Esophagus squamous epithelium (tissue), 5 donors: ENCODE measurements at regions not wholly inside any gene's neighbourhood (a gene's known extent, or its start where the extent isn't known, plus 50 kb on each side); places are given as distances from the start of the nearest gene placed in this dataset.

Experiments
- DNase-seq: peaks from one replicate; lab custom pipeline; 2025; lab: John Stamatoyannopoulos, UW
- H3K27ac ChIP-seq, 4 donors: fragments of 200-600 bp; sonication (generic); one replicate each; pipeline ENCODE4 v1.5.1; 2016 to 2019; ENCODE audit warnings: mild to moderate bottlenecking in 1 of 4
- H3K27me3 ChIP-seq, 4 donors: fragments of 200-600 bp; sonication (generic); 1 replicate in 3 of 4; 2 replicates in 1 of 4; pipeline versions ENCODE4 v1.5.1 to v1.6.0; 2017 to 2021; ENCODE audit warnings: antibody characterized with exemption in 1 of 4
- H3K36me3 ChIP-seq, 3 donors: fragments of 200-600 bp; sonication (generic); one replicate each; pipeline ENCODE4 v1.5.1; 2016 to 2019
- H3K4me1 ChIP-seq, 3 donors: fragments of 200-600 bp; sonication (generic); one replicate each; pipeline ENCODE4 v1.5.1; 2017 to 2019
- H3K4me3 ChIP-seq, 4 donors: fragments of 200-600 bp; sonication (generic); 1 replicate in 3 of 4; 2 replicates in 1 of 4; pipeline ENCODE4 v1.5.1; 2016 to 2019; ENCODE audit warnings: mild to moderate bottlenecking in 2 of 4, moderate library complexity in 1 of 4
- H3K9me3 ChIP-seq, 3 donors: fragments of 200-600 bp; sonication (generic); one replicate each; pipeline ENCODE4 v1.5.1; 2016 to 2019
- POLR2A ChIP-seq, 4 donors: fragments of 450-650 bp; IDR thresholded peaks; one replicate each; pipeline ENCODE4 v1.6.1; 2017; ENCODE audit warnings: antibody characterized with exemption in 4 of 4, mild to moderate bottlenecking in 4 of 4, moderate library complexity in 3 of 4
- WGBS, 2 donors: methylation state at CpG; one replicate each; pipeline ENCODE4 v1.1.5; 2018; 5-methylcytosine and 5-hydroxymethylcytosine counted together
- intact Hi-C: fragments of 100-400 bp; cut with DNase I; formaldehyde crosslinking; loops from one replicate; pipeline ENCODE4 v1.15.0; 2022
- TF ChIP-seq, protein P1 (sequence below), 6 experiments: fragments of 450-650 bp in 4 of 6; fragments of 200-600 bp in 2 of 6; sonication (generic) in 2 of 6; IDR thresholded peaks; one replicate each; pipeline ENCODE4 v1.5.1; 2016 to 2019; ENCODE audit warnings: antibody characterized with exemption in 6 of 6, mild to moderate bottlenecking in 4 of 6, moderate library complexity in 4 of 6
- donor health status: DM: yes; HTN: yes; CAD: no.

DNA sequence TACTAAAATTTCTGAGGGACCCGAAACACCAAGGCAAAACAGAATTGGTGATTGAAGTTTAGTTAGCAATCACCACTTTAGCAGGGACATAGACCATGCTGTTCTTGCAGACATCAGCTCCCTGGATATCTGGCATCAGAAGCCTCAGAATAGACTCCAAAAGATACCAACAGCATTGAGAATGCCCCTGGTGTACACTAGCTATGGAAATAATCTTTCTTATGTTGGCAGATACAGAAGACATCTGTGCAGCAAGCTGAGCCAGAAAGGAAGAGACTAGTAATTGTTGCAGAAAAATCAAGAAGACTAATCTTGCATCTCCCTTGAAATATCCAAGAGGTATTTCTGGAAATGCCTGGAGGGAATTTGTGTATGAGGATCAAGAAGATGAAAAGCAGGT lies 521.6 kb downstream of the TRHDE start:
- no peak for DNase-seq
- Histone ChIP-seq H3K9me3 (peaks cover 0 to 14% (median 0%) of the 10 kb centered on the region in 3 donors), H3K27ac (no peak overlapping the region), H3K4me1 (no peaks in the 10 kb centered on the region), H3K4me3 (no peak overlapping the region), H3K27me3 (no peaks in the 10 kb centered on the region), H3K36me3 (no peaks in the 10 kb centered on the region)
- TF ChIP-seq, protein P1, sequence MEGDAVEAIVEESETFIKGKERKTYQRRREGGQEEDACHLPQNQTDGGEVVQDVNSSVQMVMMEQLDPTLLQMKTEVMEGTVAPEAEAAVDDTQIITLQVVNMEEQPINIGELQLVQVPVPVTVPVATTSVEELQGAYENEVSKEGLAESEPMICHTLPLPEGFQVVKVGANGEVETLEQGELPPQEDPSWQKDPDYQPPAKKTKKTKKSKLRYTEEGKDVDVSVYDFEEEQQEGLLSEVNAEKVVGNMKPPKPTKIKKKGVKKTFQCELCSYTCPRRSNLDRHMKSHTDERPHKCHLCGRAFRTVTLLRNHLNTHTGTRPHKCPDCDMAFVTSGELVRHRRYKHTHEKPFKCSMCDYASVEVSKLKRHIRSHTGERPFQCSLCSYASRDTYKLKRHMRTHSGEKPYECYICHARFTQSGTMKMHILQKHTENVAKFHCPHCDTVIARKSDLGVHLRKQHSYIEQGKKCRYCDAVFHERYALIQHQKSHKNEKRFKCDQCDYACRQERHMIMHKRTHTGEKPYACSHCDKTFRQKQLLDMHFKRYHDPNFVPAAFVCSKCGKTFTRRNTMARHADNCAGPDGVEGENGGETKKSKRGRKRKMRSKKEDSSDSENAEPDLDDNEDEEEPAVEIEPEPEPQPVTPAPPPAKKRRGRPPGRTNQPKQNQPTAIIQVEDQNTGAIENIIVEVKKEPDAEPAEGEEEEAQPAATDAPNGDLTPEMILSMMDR (IDR thresholded peaks at IDR 0.05) = no peak
- TF ChIP-seq POLR2A (IDR thresholded peaks at IDR 0.05) = no peak
- intact Hi-C loops = no loop called here
- 87 to 89% methylated on average over 1 of the region's 1 CpG for WGBS, 2 donors

DNA sequence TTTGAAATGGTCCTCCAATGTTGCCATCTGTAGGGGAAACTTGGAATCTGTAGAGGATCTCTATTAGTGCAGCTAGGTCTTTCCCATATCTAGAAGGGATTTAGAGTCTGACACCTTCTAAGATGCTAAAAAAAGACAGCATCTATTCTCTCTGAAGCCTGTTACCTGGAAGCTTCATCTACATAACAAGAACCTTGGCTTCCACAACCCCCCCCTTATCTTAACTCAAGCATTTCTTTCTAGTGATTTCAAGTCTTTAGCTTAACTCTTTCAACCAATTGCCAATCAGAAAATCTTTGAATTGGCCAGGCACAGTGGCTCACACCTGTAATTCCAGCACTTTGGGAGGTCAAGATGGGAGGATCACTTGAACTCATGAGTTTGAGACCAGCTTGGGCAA lies 543.3 kb downstream of the TRHDE start:
- no peaks in the 10 kb centered on the region for H3K4me1 ChIP-seq
- DNase-seq = no peak
- H3K9me3 ChIP-seq = peaks cover 0 to 34% (median 0%) of the 10 kb centered on the region in 3 donors
- H3K27me3 ChIP-seq = no peaks in the 10 kb centered on the region
- H3K4me3 ChIP-seq = no peak overlapping the region
- H3K27ac ChIP-seq = no peak overlapping the region
- no peaks in the 10 kb centered on the region for H3K36me3 ChIP-seq
- no peak for TF ChIP-seq POLR2A (IDR thresholded peaks at IDR 0.05)
- TF ChIP-seq, protein P1 (IDR thresholded peaks at IDR 0.05) = no peak
- intact Hi-C loops = no loop called here

DNA sequence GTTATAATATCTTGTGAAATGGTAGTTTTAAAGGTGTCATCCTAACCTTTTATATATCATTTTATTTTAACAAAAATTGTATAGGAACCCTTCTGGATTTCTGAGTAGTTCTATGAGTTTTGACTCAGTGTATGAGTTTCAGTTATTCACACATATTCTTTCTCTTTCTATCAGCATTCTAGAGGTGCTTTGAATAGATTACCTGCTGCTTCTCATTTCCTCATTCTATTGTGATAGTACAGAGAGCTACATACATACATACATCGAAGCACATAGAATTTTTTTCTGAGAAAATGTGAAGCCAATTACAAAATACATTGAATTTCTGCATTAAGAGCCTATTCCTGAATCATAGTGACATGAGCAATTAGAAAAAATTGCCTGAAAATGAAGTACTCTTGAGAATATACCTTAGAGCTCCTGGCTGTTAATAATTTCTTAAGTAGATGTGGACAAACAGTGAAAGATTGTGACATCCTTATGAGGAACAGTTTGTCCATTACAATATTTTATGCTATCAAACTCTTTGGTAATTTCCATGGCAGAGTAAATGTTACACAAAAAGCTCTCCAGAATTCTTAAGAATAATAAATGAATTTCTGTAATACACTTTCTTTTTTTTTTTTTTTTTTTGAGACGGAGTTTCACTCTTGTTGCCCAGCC lies 556.6 kb downstream of the TRHDE start:
- H3K27me3 ChIP-seq = no peaks in the 10 kb centered on the region
- TF ChIP-seq POLR2A (IDR thresholded peaks at IDR 0.05) = no peak
- TF ChIP-seq, protein P1 (IDR thresholded peaks at IDR 0.05) = no peak
- DNase-seq = no peak
- no peaks in the 10 kb centered on the region for H3K4me1 ChIP-seq
- no peak overlapping the region for H3K4me3 ChIP-seq
- peaks cover 0 to 7% (median 0%) of the 10 kb centered on the region in 3 donors for H3K9me3 ChIP-seq
- H3K27ac ChIP-seq = no peak overlapping the region
- H3K36me3 ChIP-seq = no peaks in the 10 kb centered on the region
- intact Hi-C loops = no loop called here
- WGBS, 2 donors = 78 to 87% methylated on average over 2 of the region's 2 CpGs

DNA sequence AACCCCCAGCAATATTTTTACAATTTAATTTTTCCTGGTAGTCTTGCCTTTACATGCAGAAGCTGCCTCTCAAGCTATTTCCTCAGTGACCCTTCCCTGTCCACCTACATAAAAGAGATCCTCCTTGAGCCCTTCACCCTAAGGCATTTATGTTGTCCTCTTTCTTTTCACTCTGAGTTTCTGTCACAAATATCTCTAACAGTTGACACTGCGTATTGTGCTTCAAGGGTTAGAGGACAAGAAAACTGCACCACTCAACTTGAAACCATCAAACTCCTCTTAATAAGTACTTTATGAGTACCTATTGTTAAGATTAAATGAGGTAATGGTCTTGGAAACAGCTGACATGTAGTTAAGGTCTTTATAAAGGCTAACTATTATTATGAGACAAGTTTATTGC lies 557.7 kb downstream of the TRHDE start:
- H3K4me3 ChIP-seq = no peak overlapping the region
- H3K27ac ChIP-seq = no peak overlapping the region
- 88 to 92% methylated on average over 1 of the region's 1 CpG for WGBS, 2 donors
- no peak for DNase-seq
- H3K36me3 ChIP-seq = no peaks in the 10 kb centered on the region
- H3K27me3 ChIP-seq = no peaks in the 10 kb centered on the region
- TF ChIP-seq, protein P1 (IDR thresholded peaks at IDR 0.05) = no peak
- TF ChIP-seq POLR2A (IDR thresholded peaks at IDR 0.05) = no peak
- H3K9me3 ChIP-seq = peaks cover 0 to 7% (median 0%) of the 10 kb centered on the region in 3 donors
- intact Hi-C loops = no loop called here
- H3K4me1 ChIP-seq = no peaks in the 10 kb centered on the region

DNA sequence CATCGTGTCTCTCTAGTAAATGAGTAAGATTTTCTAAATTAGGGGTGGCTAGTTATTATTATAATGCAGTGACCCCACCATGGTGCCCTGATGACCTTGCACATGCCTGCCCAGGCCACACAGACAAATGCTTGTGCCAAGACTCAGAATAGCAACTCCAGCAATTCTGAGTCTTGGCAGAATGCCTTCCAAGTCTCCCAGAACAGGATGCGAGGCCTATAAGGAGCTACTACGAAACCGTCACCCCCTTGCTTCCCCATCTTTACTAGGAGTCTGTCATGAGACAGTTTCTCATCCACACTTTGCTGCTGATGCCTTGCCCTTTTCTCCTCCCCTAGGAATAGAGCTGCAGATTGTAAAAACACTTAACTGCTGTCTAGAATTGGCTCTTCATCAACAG lies 559.9 kb downstream of the TRHDE start:
- no peak overlapping the region for H3K27ac ChIP-seq
- H3K9me3 ChIP-seq = no peaks in the 10 kb centered on the region
- no peaks in the 10 kb centered on the region for H3K27me3 ChIP-seq
- no peak for TF ChIP-seq POLR2A (IDR thresholded peaks at IDR 0.05)
- TF ChIP-seq, protein P1 (IDR thresholded peaks at IDR 0.05) = no peak
- DNase-seq = no peak
- no peaks in the 10 kb centered on the region for H3K36me3 ChIP-seq
- intact Hi-C loops = no loop called here
- no peaks in the 10 kb centered on the region for H3K4me1 ChIP-seq
- H3K4me3 ChIP-seq = no peak overlapping the region
- 62 to 83% methylated on average over 4 of the region's 4 CpGs for WGBS, 2 donors
